HG02943 (cell line): ENCODE measurements at regions not wholly inside any gene's neighbourhood (a gene's known extent, or its start where the extent isn't known, plus 50 kb on each side); places are given as distances from the start of the nearest gene placed in this dataset.

ENCODE experiments used
- ATAC-seq: cut with Tn5 transposase; IDR thresholded peaks from one replicate; pipeline ENCODE4 v1.9.1; 2021; ENCODE audit warnings: mild to moderate bottlenecking, low read depth, moderate library complexity; ENCODE audit not compliant: unreplicated experiment

GRCh38 chr17:79168486-79169055 is 93.9 kb downstream of the ENGASE start:
- no peak for ATAC-seq

- no peak for ATAC-seq
Measured at GRCh38 chr17:79167486-79167885, 92.9 kb downstream of the ENGASE start.

- no peak for ATAC-seq
Measured at GRCh38 chr17:79165756-79166473, 91.3 kb downstream of the ENGASE start.

- ATAC-seq, result no peak
Measured at GRCh38 chr17:79164913-79165695, 90.5 kb downstream of the ENGASE start.

- no peak for ATAC-seq
Measured at GRCh38 chr17:79164408-79164807, 89.8 kb downstream of the ENGASE start.

- ATAC-seq, result no peak
Measured at GRCh38 chr17:79163071-79163470, 88.4 kb downstream of the ENGASE start.

- ATAC-seq, result no peak
Measured at GRCh38 chr17:79162012-79162963, 87.7 kb downstream of the ENGASE start.

- ATAC-seq, result no peak
Measured at GRCh38 chr17:79160980-79161636, 86.5 kb downstream of the ENGASE start.

- no peak for ATAC-seq
Measured at GRCh38 chr17:79159926-79160325, 85.3 kb downstream of the ENGASE start.

GRCh38 chr17:79159471-79159870 is 84.8 kb downstream of the ENGASE start:
- ATAC-seq, result no peak

GRCh38 chr17:79156463-79157095 is 82.0 kb downstream of the ENGASE start:
- ATAC-seq, result no peak

GRCh38 chr17:79155701-79156100 is 81.1 kb downstream of the ENGASE start:
- ATAC-seq, result no peak

GRCh38 chr17:79154951-79155585 is 80.4 kb downstream of the ENGASE start:
- no peak for ATAC-seq

- no peak for ATAC-seq
Measured at GRCh38 chr17:79154446-79154845, 79.8 kb downstream of the ENGASE start.

- ATAC-seq, result no peak
Measured at GRCh38 chr17:79153367-79154130, 78.9 kb downstream of the ENGASE start.

- no peak for ATAC-seq
Measured at GRCh38 chr17:79152636-79153035, 78.0 kb downstream of the ENGASE start.

GRCh38 chr17:79152110-79152509 is 77.5 kb downstream of the ENGASE start:
- no peak for ATAC-seq

- no peak for ATAC-seq
Measured at GRCh38 chr17:79150799-79151198, 76.2 kb downstream of the ENGASE start.
